ENCODE measurements at regions not wholly inside any gene's neighbourhood (a gene's known extent, or its start where the extent isn't known, plus 50 kb on each side); places are given as distances from the start of the nearest gene placed in this dataset.
"Not testable (repeated sequence)": the region's sequence is repeated elsewhere in the genome, so short reads cannot be mapped to it uniquely, and the experiment has no call there.

- Mint-ChIP-seq H3K36me3 (ENCODE audit: low read depth) (peaks cover 4% of the 10 kb centered on the region), H3K4me1 (ENCODE audit: low read depth) (peaks cover 14% of the 10 kb centered on the region), H3K27me3 (ENCODE audit: low read depth) (no peaks in the 10 kb centered on the region), H3K4me3 (no peak overlapping the region), H3K27ac (no peak overlapping the region), H3K9me3 (peaks cover 32% of the 10 kb centered on the region)
- intact Hi-C loops (cut with micrococcal nuclease): no loop called here
- CTCF ChIA-PET: no interaction called here
- no peak for DNase-seq
Observed at GRCh38 chr2:8243748-8244400, 438.0 kb upstream of the ID2 start.

GRCh38 chr2:8244639-8245038 is 437.2 kb upstream of the ID2 start:
- Mint-ChIP-seq H3K27ac (no peak overlapping the region), H3K4me1 (ENCODE audit: low read depth) (peaks cover 7% of the 10 kb centered on the region), H3K36me3 (ENCODE audit: low read depth) (peaks cover 4% of the 10 kb centered on the region), H3K9me3 (peaks cover 32% of the 10 kb centered on the region), H3K4me3 (no peak overlapping the region), H3K27me3 (ENCODE audit: low read depth) (no peaks in the 10 kb centered on the region)
- DNase-seq: no peak
- intact Hi-C loops (cut with micrococcal nuclease): no loop called here
- CTCF ChIA-PET: interaction anchor here (0.6 kb wide), 2 partner anchors 74 to 166 kb away, joined by 3 read pairs; no protein-coding TSS in a partner anchor

GRCh38 chr2:8246137-8246536 is 435.7 kb upstream of the ID2 start:
- Mint-ChIP-seq H3K9me3 (peaks cover 34% of the 10 kb centered on the region), H3K27me3 (ENCODE audit: low read depth) (peaks cover 2% of the 10 kb centered on the region), H3K36me3 (ENCODE audit: low read depth) (peaks cover 4% of the 10 kb centered on the region), H3K4me3 (no peak overlapping the region), H3K4me1 (ENCODE audit: low read depth) (no peaks in the 10 kb centered on the region), H3K27ac (no peak overlapping the region)
- CTCF ChIA-PET: no interaction called here
- intact Hi-C loops (cut with micrococcal nuclease): no loop called here
- no peak for DNase-seq

- Mint-ChIP-seq H3K27me3 (ENCODE audit: low read depth) (peaks cover 2% of the 10 kb centered on the region), H3K4me3 (no peak overlapping the region), H3K27ac (no peak overlapping the region), H3K9me3 (peaks cover 34% of the 10 kb centered on the region), H3K4me1 (ENCODE audit: low read depth) (no peaks in the 10 kb centered on the region), H3K36me3 (ENCODE audit: low read depth) (peaks cover 4% of the 10 kb centered on the region)
- CTCF ChIA-PET: no interaction called here
- no peak for DNase-seq
- intact Hi-C loops (cut with micrococcal nuclease): no loop called here
Observed at GRCh38 chr2:8247905-8248622, 433.8 kb upstream of the ID2 start.

- CTCF ChIA-PET: no interaction called here
- H3K9me3 Mint-ChIP-seq: peaks cover 32% of the 10 kb centered on the region
- H3K4me3 Mint-ChIP-seq: no peak overlapping the region
- intact Hi-C loops (cut with micrococcal nuclease): no loop called here
- no peaks in the 10 kb centered on the region for H3K4me1 Mint-ChIP-seq (ENCODE audit: low read depth)
- DNase-seq: no peak
- peaks cover 2% of the 10 kb centered on the region for H3K27me3 Mint-ChIP-seq (ENCODE audit: low read depth)
- no peak overlapping the region for H3K27ac Mint-ChIP-seq
- H3K36me3 Mint-ChIP-seq (ENCODE audit: low read depth): peaks cover 4% of the 10 kb centered on the region
Observed at GRCh38 chr2:8248623-8248957, 433.3 kb upstream of the ID2 start.

GRCh38 chr2:8249141-8249540 is 432.7 kb upstream of the ID2 start:
- H3K36me3 Mint-ChIP-seq (ENCODE audit: low read depth): peaks cover 3% of the 10 kb centered on the region
- CTCF ChIA-PET: no interaction called here
- peaks cover 27% of the 10 kb centered on the region for H3K9me3 Mint-ChIP-seq
- no peak overlapping the region for H3K27ac Mint-ChIP-seq
- H3K27me3 Mint-ChIP-seq (ENCODE audit: low read depth): peaks cover 2% of the 10 kb centered on the region
- no peak for DNase-seq
- H3K4me1 Mint-ChIP-seq (ENCODE audit: low read depth): peaks cover 3% of the 10 kb centered on the region
- intact Hi-C loops (cut with micrococcal nuclease): no loop called here
- H3K4me3 Mint-ChIP-seq: no peak overlapping the region

- peaks cover 2% of the 10 kb centered on the region for H3K27me3 Mint-ChIP-seq (ENCODE audit: low read depth)
- DNase-seq: no peak
- peaks cover 22% of the 10 kb centered on the region for H3K9me3 Mint-ChIP-seq
- peaks cover 7% of the 10 kb centered on the region for H3K4me1 Mint-ChIP-seq (ENCODE audit: low read depth)
- CTCF ChIA-PET: no interaction called here
- H3K27ac Mint-ChIP-seq: no peak overlapping the region
- peaks cover 3% of the 10 kb centered on the region for H3K36me3 Mint-ChIP-seq (ENCODE audit: low read depth)
- no peak overlapping the region for H3K4me3 Mint-ChIP-seq
- intact Hi-C loops (cut with micrococcal nuclease): no loop called here
Observed at GRCh38 chr2:8249769-8250168, 432.1 kb upstream of the ID2 start.

- H3K36me3 Mint-ChIP-seq (ENCODE audit: low read depth); H3K4me3 Mint-ChIP-seq; H3K4me1 Mint-ChIP-seq (ENCODE audit: low read depth); intact Hi-C loops (cut with micrococcal nuclease); H3K27ac Mint-ChIP-seq; H3K27me3 Mint-ChIP-seq (ENCODE audit: low read depth); DNase-seq: not testable (repeated sequence)
- H3K9me3 Mint-ChIP-seq: peaks cover 18% of the 10 kb centered on the region
- CTCF ChIA-PET: interaction anchor here (0.8 kb wide), 1 partner anchor 579 kb away, joined by 3 read pairs; no protein-coding TSS in a partner anchor
Observed at GRCh38 chr2:8250290-8250689, 431.6 kb upstream of the ID2 start.

- Mint-ChIP-seq H3K4me3 (no peak overlapping the region), H3K27me3 (ENCODE audit: low read depth) (peaks cover 2% of the 10 kb centered on the region), H3K27ac (no peak overlapping the region), H3K36me3 (ENCODE audit: low read depth) (peaks cover 3% of the 10 kb centered on the region), H3K9me3 (peaks cover 8% of the 10 kb centered on the region), H3K4me1 (ENCODE audit: low read depth) (peaks cover 7% of the 10 kb centered on the region)
- CTCF ChIA-PET: interaction anchor here (0.5 kb wide), 1 partner anchor 826 kb away, joined by 3 read pairs; no protein-coding TSS in a partner anchor
- no peak for DNase-seq
- intact Hi-C loops (cut with micrococcal nuclease): no loop called here
Observed at GRCh38 chr2:8251291-8251690, 430.6 kb upstream of the ID2 start.

GRCh38 chr2:8251856-8252255 is 430.0 kb upstream of the ID2 start:
- Mint-ChIP-seq H3K27ac (no peak overlapping the region), H3K4me1 (ENCODE audit: low read depth) (peaks cover 7% of the 10 kb centered on the region), H3K27me3 (ENCODE audit: low read depth) (peaks cover 2% of the 10 kb centered on the region), H3K9me3 (peaks cover 3% of the 10 kb centered on the region), H3K36me3 (ENCODE audit: low read depth) (no peaks in the 10 kb centered on the region), H3K4me3 (no peak overlapping the region)
- CTCF ChIA-PET: no interaction called here
- intact Hi-C loops (cut with micrococcal nuclease): no loop called here
- DNase-seq: no peak

- no peak for DNase-seq
- Mint-ChIP-seq H3K4me3 (no peak overlapping the region), H3K9me3 (peaks cover 3% of the 10 kb centered on the region), H3K4me1 (ENCODE audit: low read depth) (peaks cover 7% of the 10 kb centered on the region), H3K27me3 (ENCODE audit: low read depth) (peaks cover 2% of the 10 kb centered on the region), H3K36me3 (ENCODE audit: low read depth) (no peaks in the 10 kb centered on the region), H3K27ac (no peak overlapping the region)
- intact Hi-C loops (cut with micrococcal nuclease): no loop called here
- CTCF ChIA-PET: interaction anchor here (0.6 kb wide), 1 partner anchor 141 kb away, joined by 3 read pairs; no protein-coding TSS in a partner anchor
Observed at GRCh38 chr2:8252997-8253694, 428.7 kb upstream of the ID2 start.

- intact Hi-C loops (cut with micrococcal nuclease): no loop called here
- no peak overlapping the region for H3K4me3 Mint-ChIP-seq
- no peak for DNase-seq
- CTCF ChIA-PET: interaction anchor here (0.6 kb wide), 1 partner anchor 141 kb away, joined by 3 read pairs; no protein-coding TSS in a partner anchor
- H3K36me3 Mint-ChIP-seq (ENCODE audit: low read depth): no peaks in the 10 kb centered on the region
- H3K27me3 Mint-ChIP-seq (ENCODE audit: low read depth): peaks cover 2% of the 10 kb centered on the region
- H3K27ac Mint-ChIP-seq: no peak overlapping the region
- peaks cover 3% of the 10 kb centered on the region for H3K9me3 Mint-ChIP-seq
- H3K4me1 Mint-ChIP-seq (ENCODE audit: low read depth): peaks cover 7% of the 10 kb centered on the region
Observed at GRCh38 chr2:8253781-8254180, 428.1 kb upstream of the ID2 start.

Data from activated naive CD4-positive, alpha-beta T cell treated with anti-CD3 and anti-CD28 coated beads for 36 hours (primary cell).